ENCODE measurements at regions not wholly inside any gene's neighbourhood (a gene's known extent, or its start where the extent isn't known, plus 50 kb on each side); places are given as distances from the start of the nearest gene placed in this dataset.

GRCh38 chr5:114185274-114185673 lies 176.6 kb upstream of the KCNN2 start:
- Mint-ChIP-seq H3K4me3 (no peak overlapping the region), H3K27me3 (no peaks in the 10 kb centered on the region), H3K36me3 (ENCODE audit: low read depth) (no peaks in the 10 kb centered on the region), H3K4me1 (no peaks in the 10 kb centered on the region), H3K27ac (no peak overlapping the region), H3K9me3 (peaks cover 3% of the 10 kb centered on the region)
- no peak for ATAC-seq (replicated peaks)

GRCh38 chr5:114191441-114191840 lies 170.4 kb upstream of the KCNN2 start:
- H3K27me3 Mint-ChIP-seq: no peaks in the 10 kb centered on the region
- no peak overlapping the region for H3K27ac Mint-ChIP-seq
- H3K4me1 Mint-ChIP-seq: no peaks in the 10 kb centered on the region
- H3K36me3 Mint-ChIP-seq (ENCODE audit: low read depth): no peaks in the 10 kb centered on the region
- ATAC-seq (replicated peaks): no peak
- H3K9me3 Mint-ChIP-seq: no peaks in the 10 kb centered on the region
- H3K4me3 Mint-ChIP-seq: no peak overlapping the region

GRCh38 chr5:114192108-114192507 lies 169.8 kb upstream of the KCNN2 start:
- no peak overlapping the region for H3K4me3 Mint-ChIP-seq
- no peaks in the 10 kb centered on the region for H3K27me3 Mint-ChIP-seq
- no peaks in the 10 kb centered on the region for H3K36me3 Mint-ChIP-seq (ENCODE audit: low read depth)
- no peaks in the 10 kb centered on the region for H3K9me3 Mint-ChIP-seq
- no peaks in the 10 kb centered on the region for H3K4me1 Mint-ChIP-seq
- no peak overlapping the region for H3K27ac Mint-ChIP-seq
- ATAC-seq (replicated peaks): no peak

- H3K27ac Mint-ChIP-seq: no peak overlapping the region
- no peak overlapping the region for H3K4me3 Mint-ChIP-seq
- H3K36me3 Mint-ChIP-seq (ENCODE audit: low read depth): no peaks in the 10 kb centered on the region
- no peaks in the 10 kb centered on the region for H3K4me1 Mint-ChIP-seq
- peaks cover 8% of the 10 kb centered on the region for H3K9me3 Mint-ChIP-seq
- ATAC-seq (replicated peaks): no peak
- H3K27me3 Mint-ChIP-seq: no peaks in the 10 kb centered on the region
Observed at GRCh38 chr5:114201332-114201731, 160.5 kb upstream of the KCNN2 start.

- Mint-ChIP-seq H3K36me3 (ENCODE audit: low read depth) (no peaks in the 10 kb centered on the region), H3K27ac (no peak overlapping the region), H3K4me1 (no peaks in the 10 kb centered on the region), H3K27me3 (no peaks in the 10 kb centered on the region), H3K9me3 (peaks cover 15% of the 10 kb centered on the region), H3K4me3 (no peak overlapping the region)
- ATAC-seq (replicated peaks): no peak
Observed at GRCh38 chr5:114204923-114205322, 156.9 kb upstream of the KCNN2 start.

- Mint-ChIP-seq H3K4me1 (no peaks in the 10 kb centered on the region), H3K36me3 (ENCODE audit: low read depth) (no peaks in the 10 kb centered on the region), H3K27ac (no peak overlapping the region), H3K9me3 (peaks cover 15% of the 10 kb centered on the region), H3K4me3 (no peak overlapping the region), H3K27me3 (no peaks in the 10 kb centered on the region)
- ATAC-seq (replicated peaks): no peak
Observed at GRCh38 chr5:114206640-114207039, 155.2 kb upstream of the KCNN2 start.

GRCh38 chr5:114207615-114208014 lies 154.3 kb upstream of the KCNN2 start:
- peaks cover 15% of the 10 kb centered on the region for H3K9me3 Mint-ChIP-seq
- ATAC-seq (replicated peaks): no peak
- H3K4me3 Mint-ChIP-seq: no peak overlapping the region
- no peak overlapping the region for H3K27ac Mint-ChIP-seq
- no peaks in the 10 kb centered on the region for H3K36me3 Mint-ChIP-seq (ENCODE audit: low read depth)
- H3K27me3 Mint-ChIP-seq: no peaks in the 10 kb centered on the region
- no peaks in the 10 kb centered on the region for H3K4me1 Mint-ChIP-seq

GRCh38 chr5:114208120-114208519 lies 153.8 kb upstream of the KCNN2 start:
- H3K27ac Mint-ChIP-seq: no peak overlapping the region
- no peaks in the 10 kb centered on the region for H3K4me1 Mint-ChIP-seq
- no peak overlapping the region for H3K4me3 Mint-ChIP-seq
- peaks cover 16% of the 10 kb centered on the region for H3K9me3 Mint-ChIP-seq
- ATAC-seq (replicated peaks): no peak
- H3K27me3 Mint-ChIP-seq: no peaks in the 10 kb centered on the region
- no peaks in the 10 kb centered on the region for H3K36me3 Mint-ChIP-seq (ENCODE audit: low read depth)

- H3K27me3 Mint-ChIP-seq: no peaks in the 10 kb centered on the region
- peaks cover 20% of the 10 kb centered on the region for H3K9me3 Mint-ChIP-seq
Observed at GRCh38 chr5:114208588-114208987, 153.3 kb upstream of the KCNN2 start.

GRCh38 chr5:114210662-114211061 lies 151.2 kb upstream of the KCNN2 start:
- no peak for ATAC-seq (replicated peaks)
- Mint-ChIP-seq H3K9me3 (peaks cover 20% of the 10 kb centered on the region), H3K27me3 (no peaks in the 10 kb centered on the region), H3K4me3 (no peak overlapping the region), H3K27ac (no peak overlapping the region), H3K36me3 (ENCODE audit: low read depth) (no peaks in the 10 kb centered on the region), H3K4me1 (no peaks in the 10 kb centered on the region)

More at GRCh38 chr5:114208588-114208987, 153.3 kb upstream of the KCNN2 start:
- no peak overlapping the region for H3K4me3 Mint-ChIP-seq
- ATAC-seq (replicated peaks): no peak
- no peak overlapping the region for H3K27ac Mint-ChIP-seq
- no peaks in the 10 kb centered on the region for H3K4me1 Mint-ChIP-seq
- H3K36me3 Mint-ChIP-seq (ENCODE audit: low read depth): no peaks in the 10 kb centered on the region

- no peaks in the 10 kb centered on the region for H3K27me3 Mint-ChIP-seq
- H3K4me1 Mint-ChIP-seq: no peaks in the 10 kb centered on the region
- H3K4me3 Mint-ChIP-seq: no peak overlapping the region
- peaks cover 6% of the 10 kb centered on the region for H3K9me3 Mint-ChIP-seq
- no peaks in the 10 kb centered on the region for H3K36me3 Mint-ChIP-seq (ENCODE audit: low read depth)
- ATAC-seq (replicated peaks): no peak
- no peak overlapping the region for H3K27ac Mint-ChIP-seq
Observed at GRCh38 chr5:114221807-114222206, 140.1 kb upstream of the KCNN2 start.

- no peaks in the 10 kb centered on the region for H3K36me3 Mint-ChIP-seq (ENCODE audit: low read depth)
- peaks cover 4% of the 10 kb centered on the region for H3K9me3 Mint-ChIP-seq
- no peak overlapping the region for H3K27ac Mint-ChIP-seq
- ATAC-seq (replicated peaks): no peak
- H3K4me1 Mint-ChIP-seq: no peaks in the 10 kb centered on the region
- no peak overlapping the region for H3K4me3 Mint-ChIP-seq
- H3K27me3 Mint-ChIP-seq: no peaks in the 10 kb centered on the region
Observed at GRCh38 chr5:114223866-114224265, 138.0 kb upstream of the KCNN2 start.

- ATAC-seq (replicated peaks): no peak
- Mint-ChIP-seq H3K27me3 (no peaks in the 10 kb centered on the region), H3K27ac (no peak overlapping the region), H3K4me1 (no peaks in the 10 kb centered on the region), H3K4me3 (no peak overlapping the region), H3K9me3 (peaks cover 4% of the 10 kb centered on the region), H3K36me3 (ENCODE audit: low read depth) (no peaks in the 10 kb centered on the region)
Observed at GRCh38 chr5:114237766-114238165, 124.1 kb upstream of the KCNN2 start.

GRCh38 chr5:114238771-114239313 lies 123.0 kb upstream of the KCNN2 start:
- H3K4me1 Mint-ChIP-seq: no peaks in the 10 kb centered on the region
- H3K27ac Mint-ChIP-seq: no peak overlapping the region
- ATAC-seq (replicated peaks): no peak

GRCh38 chr5:114243281-114243971 lies 118.4 kb upstream of the KCNN2 start:
- no peak for ATAC-seq (replicated peaks)
- H3K27me3 Mint-ChIP-seq: no peaks in the 10 kb centered on the region
- H3K27ac Mint-ChIP-seq: no peak overlapping the region
- peaks cover 12% of the 10 kb centered on the region for H3K9me3 Mint-ChIP-seq
- no peaks in the 10 kb centered on the region for H3K4me1 Mint-ChIP-seq
- H3K4me3 Mint-ChIP-seq: no peak overlapping the region
- H3K36me3 Mint-ChIP-seq (ENCODE audit: low read depth): no peaks in the 10 kb centered on the region

More at GRCh38 chr5:114238771-114239313, 123.0 kb upstream of the KCNN2 start:
- Mint-ChIP-seq H3K4me3 (no peak overlapping the region), H3K36me3 (ENCODE audit: low read depth) (no peaks in the 10 kb centered on the region), H3K9me3 (peaks cover 5% of the 10 kb centered on the region), H3K27me3 (no peaks in the 10 kb centered on the region)
